Naive B cell (primary cell): ENCODE measurements at regions not wholly inside any gene's neighbourhood (a gene's known extent, or its start where the extent isn't known, plus 50 kb on each side); places are given as distances from the start of the nearest gene placed in this dataset.

Source experiments
- ATAC-seq, 2 donors: fragments of 150-1000 bp; cut with Tn5 transposase; 2 replicates each; pipeline ENCODE4 v1.10.0; 2021; ENCODE audit warnings: low read depth in 2 of 2, mild to moderate bottlenecking in 2 of 2, moderate library complexity in 2 of 2
- DNase-seq: peaks from one replicate; pipeline ENCODE4 v3.0.0; 2022
- H3K27ac Mint-ChIP-seq, 6 donors: one replicate each; pipeline ENCODE4 v1.8.0; 2020 to 2022; ENCODE audit warnings: mild to moderate bottlenecking in 6 of 6, mixed read lengths in 6 of 6, moderate library complexity in 5 of 6, inconsistent platforms in 2 of 6
- H3K27me3 Mint-ChIP-seq, 3 donors: one replicate each; pipeline ENCODE4 v1.8.0; 2021 to 2022; ENCODE audit warnings: mixed read lengths in 3 of 3, mild to moderate bottlenecking in 1 of 3
- H3K36me3 Mint-ChIP-seq, 2 donors: one replicate each; pipeline ENCODE4 v1.8.0; 2020 to 2022; ENCODE audit warnings: mixed read lengths in 2 of 2, inconsistent platforms in 1 of 2, mild to moderate bottlenecking in 1 of 2
- H3K4me1 Mint-ChIP-seq, 3 donors: one replicate each; pipeline ENCODE4 v1.8.0; 2020 to 2022; ENCODE audit warnings: mixed read lengths in 3 of 3, inconsistent platforms in 1 of 3, mild to moderate bottlenecking in 1 of 3, moderate library complexity in 1 of 3
- H3K4me3 Mint-ChIP-seq, 8 donors: one replicate each; pipeline ENCODE4 v1.8.0; 2020 to 2022; ENCODE audit warnings: mild to moderate bottlenecking in 8 of 8, mixed read lengths in 8 of 8, moderate library complexity in 8 of 8, inconsistent platforms in 2 of 8
- H3K9me3 Mint-ChIP-seq, 7 donors: one replicate each; pipeline ENCODE4 v1.8.0; 2020 to 2022; ENCODE audit warnings: mixed read lengths in 7 of 7, mild to moderate bottlenecking in 5 of 7, inconsistent platforms in 2 of 7, moderate library complexity in 1 of 7

- Mint-ChIP-seq H3K9me3 (peaks cover 6 to 41% (median 17%) of the 10 kb centered on the region in 7 donors), H3K4me1 (no peaks in the 10 kb centered on the region), H3K27me3 (no peaks in the 10 kb centered on the region), H3K36me3 (no peaks in the 10 kb centered on the region), H3K27ac (no peak overlapping the region), H3K4me3 (no peak overlapping the region)
- no peak for DNase-seq
- ATAC-seq: no peak
These were observed 806.2 kb downstream of the PLA2G4A start for GRCh38 chr1:187634940-187635339.

DNA sequence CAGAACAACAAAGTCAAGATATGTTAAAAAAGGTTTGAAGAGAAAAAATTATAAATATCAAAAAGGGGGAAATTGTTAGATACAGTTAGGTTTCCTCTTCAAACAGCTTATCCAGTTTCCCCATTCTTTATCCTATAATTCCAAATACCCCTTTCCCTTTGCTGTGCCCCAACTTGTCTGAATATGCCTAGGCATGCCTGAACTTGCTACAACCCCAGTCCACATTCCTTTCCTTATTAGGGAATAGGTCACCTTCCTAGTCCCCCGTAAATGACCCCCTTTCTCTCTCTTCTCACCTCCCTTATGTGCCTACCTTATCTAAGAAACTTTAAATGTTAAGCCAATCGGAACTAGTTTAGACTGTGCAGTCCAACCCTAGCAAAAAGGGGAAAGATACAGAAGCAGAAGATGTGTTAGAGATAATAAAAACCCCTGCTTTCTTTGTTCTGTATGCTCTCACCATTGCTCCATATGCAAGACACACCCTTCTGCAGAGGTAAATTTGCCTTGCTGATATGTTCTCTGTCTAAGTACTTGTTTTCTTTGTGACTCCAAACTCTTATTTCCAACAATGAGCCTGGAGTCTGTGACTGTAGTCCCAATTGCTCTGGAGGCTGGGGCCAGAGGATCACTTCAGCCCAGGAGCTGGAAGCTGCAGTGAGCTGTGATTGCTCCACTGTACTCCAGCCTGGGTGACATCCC is 810.1 kb downstream of the PLA2G4A start:
- no peaks in the 10 kb centered on the region for H3K27me3 Mint-ChIP-seq
- H3K27ac Mint-ChIP-seq: no peak overlapping the region
- no peaks in the 10 kb centered on the region for H3K36me3 Mint-ChIP-seq
- peaks cover 4 to 30% (median 12%) of the 10 kb centered on the region in 7 donors for H3K9me3 Mint-ChIP-seq
- DNase-seq: no peak
- no peak overlapping the region for H3K4me3 Mint-ChIP-seq
- no peak for ATAC-seq
- no peaks in the 10 kb centered on the region for H3K4me1 Mint-ChIP-seq

DNA sequence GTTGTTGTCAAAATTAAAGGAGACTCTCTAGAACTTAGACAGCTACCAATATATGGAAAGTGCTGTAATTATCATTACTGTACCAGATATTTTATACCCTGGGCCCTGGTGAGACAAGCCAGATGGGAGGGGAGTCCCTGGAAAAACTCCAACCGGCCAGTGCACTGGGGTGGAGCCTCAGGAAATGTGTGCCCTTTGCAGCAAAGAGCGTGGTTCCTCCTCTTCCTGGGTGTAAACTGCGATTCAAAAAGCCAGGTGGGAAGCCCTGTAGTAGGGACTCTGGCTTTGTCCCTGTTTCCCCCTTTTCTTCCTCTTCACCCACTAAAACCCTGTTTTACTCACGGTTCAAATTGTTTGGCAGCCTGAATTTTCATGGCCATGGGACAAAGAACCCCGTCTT is 812.3 kb downstream of the PLA2G4A start:
- no peaks in the 10 kb centered on the region for H3K27me3 Mint-ChIP-seq
- H3K36me3 Mint-ChIP-seq: no peaks in the 10 kb centered on the region
- no peaks in the 10 kb centered on the region for H3K4me1 Mint-ChIP-seq
- peaks cover 0 to 30% (median 8%) of the 10 kb centered on the region in 7 donors for H3K9me3 Mint-ChIP-seq
- ATAC-seq (no peak), DNase-seq (no peak)
- H3K27ac Mint-ChIP-seq: no peak overlapping the region
- H3K4me3 Mint-ChIP-seq: no peak overlapping the region

- H3K27ac Mint-ChIP-seq: peak overlapping the region in 1 of 6 donors; percentile 60
- no peaks in the 10 kb centered on the region for H3K27me3 Mint-ChIP-seq
- no peak overlapping the region for H3K4me3 Mint-ChIP-seq
- no peaks in the 10 kb centered on the region for H3K36me3 Mint-ChIP-seq
- ATAC-seq: no peak
- H3K9me3 Mint-ChIP-seq: peaks cover 2 to 27% (median 8%) of the 10 kb centered on the region in 7 donors
- no peaks in the 10 kb centered on the region for H3K4me1 Mint-ChIP-seq
- DNase-seq: no peak
These were observed 812.7 kb downstream of the PLA2G4A start for GRCh38 chr1:187641463-187641862.

DNA sequence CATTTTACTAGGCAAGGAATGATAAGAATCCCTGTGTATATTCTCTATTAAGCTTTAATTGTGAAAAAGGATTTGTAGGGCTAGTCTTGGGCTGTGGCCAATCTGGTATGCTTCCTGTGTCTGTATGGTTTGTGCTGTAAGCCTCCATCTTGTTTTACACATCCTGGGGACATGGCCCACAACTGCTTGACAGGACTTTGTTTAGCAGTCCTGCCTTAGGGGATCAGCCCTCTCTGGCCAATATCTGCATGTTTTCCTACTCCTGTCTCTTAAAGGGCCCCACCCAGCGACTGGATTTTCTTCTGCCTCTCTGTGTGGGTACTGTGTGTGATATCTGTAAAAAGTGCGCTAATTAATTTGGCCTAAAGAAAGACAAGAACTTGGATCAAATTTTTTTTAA is 813.2 kb downstream of the PLA2G4A start:
- Mint-ChIP-seq H3K4me1 (no peaks in the 10 kb centered on the region), H3K36me3 (no peaks in the 10 kb centered on the region)

DNA sequence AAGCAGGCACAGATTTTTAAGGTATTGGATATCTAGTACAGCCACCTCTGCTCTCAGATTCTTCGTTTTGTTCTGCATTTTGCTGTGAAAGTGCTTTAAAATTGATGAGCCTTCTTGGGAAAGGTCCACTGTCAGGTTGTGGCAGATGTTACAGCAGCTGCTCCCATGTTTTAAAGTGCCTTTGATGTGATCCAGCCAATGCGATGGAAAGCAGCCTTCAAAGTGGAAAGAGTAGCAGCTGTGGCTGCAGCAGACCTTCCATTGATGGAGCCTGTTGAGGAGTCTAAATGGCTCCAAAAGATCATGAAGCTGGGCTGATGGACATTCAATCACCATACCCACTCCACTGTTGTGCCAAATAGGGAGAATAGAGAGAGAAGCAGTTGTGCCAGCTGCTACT is 816.9 kb downstream of the PLA2G4A start:
- no peaks in the 10 kb centered on the region for H3K36me3 Mint-ChIP-seq
- no peak overlapping the region for H3K4me3 Mint-ChIP-seq
- H3K9me3 Mint-ChIP-seq: peaks cover 0 to 2% (median 0%) of the 10 kb centered on the region in 7 donors
- DNase-seq (no peak), ATAC-seq (no peak)
- H3K27ac Mint-ChIP-seq: no peak overlapping the region
- H3K4me1 Mint-ChIP-seq: no peaks in the 10 kb centered on the region
- H3K27me3 Mint-ChIP-seq: no peaks in the 10 kb centered on the region

More for the DNA sequence above, 813.2 kb downstream of the PLA2G4A start:
- no peak overlapping the region for H3K4me3 Mint-ChIP-seq
- ATAC-seq (no peak), DNase-seq (no peak)
- H3K27ac Mint-ChIP-seq: no peak overlapping the region
- H3K27me3 Mint-ChIP-seq: no peaks in the 10 kb centered on the region
- peaks cover 0 to 22% (median 6%) of the 10 kb centered on the region in 7 donors for H3K9me3 Mint-ChIP-seq

DNA sequence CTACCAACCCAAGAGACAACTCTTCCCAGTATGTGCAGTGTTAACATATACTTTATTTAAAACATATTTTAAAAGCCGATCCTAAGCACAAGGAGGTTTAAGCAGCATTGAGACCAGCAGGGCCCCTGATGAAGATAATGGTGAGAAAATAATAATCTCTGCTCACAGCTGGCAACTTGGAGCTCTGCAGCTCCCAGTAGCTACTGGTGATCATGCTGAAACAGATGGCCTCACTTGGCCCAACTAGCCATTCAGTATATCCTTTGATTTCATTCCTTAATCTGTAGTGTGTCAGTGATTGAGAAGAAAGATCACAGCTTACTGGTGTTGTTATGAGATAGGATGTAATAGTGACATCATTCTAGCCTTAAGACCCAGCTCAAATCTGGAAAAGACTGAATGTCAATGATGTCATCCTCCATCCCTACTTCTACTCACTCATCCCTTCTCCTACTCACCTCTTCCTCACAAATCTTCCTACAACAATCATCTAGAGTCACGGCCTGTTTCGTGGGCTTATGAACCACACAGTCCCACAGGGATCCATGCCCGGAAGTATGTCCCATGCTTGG is 817.9 kb downstream of the PLA2G4A start:
- Mint-ChIP-seq H3K9me3 (peaks cover 0 to 2% (median 0%) of the 10 kb centered on the region in 7 donors), H3K36me3 (no peaks in the 10 kb centered on the region), H3K4me3 (peak overlapping the region in 1 of 8 donors; percentile 47), H3K27me3 (no peaks in the 10 kb centered on the region), H3K27ac (no peak overlapping the region), H3K4me1 (no peaks in the 10 kb centered on the region)
- ATAC-seq: no peak
- no peak for DNase-seq

GRCh38 chr1:187648091-187648490 is 819.3 kb downstream of the PLA2G4A start:
- DNase-seq (no peak), ATAC-seq (no peak)
- no peak overlapping the region for H3K4me3 Mint-ChIP-seq
- no peaks in the 10 kb centered on the region for H3K36me3 Mint-ChIP-seq
- H3K9me3 Mint-ChIP-seq: peaks cover 0 to 2% (median 0%) of the 10 kb centered on the region in 7 donors
- H3K4me1 Mint-ChIP-seq: no peaks in the 10 kb centered on the region
- no peaks in the 10 kb centered on the region for H3K27me3 Mint-ChIP-seq
- no peak overlapping the region for H3K27ac Mint-ChIP-seq

GRCh38 chr1:187654635-187655034 is 825.9 kb downstream of the PLA2G4A start:
- Mint-ChIP-seq H3K9me3 (peaks cover 0 to 7% (median 0%) of the 10 kb centered on the region in 7 donors), H3K27me3 (no peaks in the 10 kb centered on the region), H3K27ac (no peak overlapping the region), H3K36me3 (no peaks in the 10 kb centered on the region), H3K4me1 (no peaks in the 10 kb centered on the region), H3K4me3 (no peak overlapping the region)
- DNase-seq (no peak), ATAC-seq (no peak)

GRCh38 chr1:187655104-187655503 is 826.4 kb downstream of the PLA2G4A start:
- no peak overlapping the region for H3K27ac Mint-ChIP-seq

DNA sequence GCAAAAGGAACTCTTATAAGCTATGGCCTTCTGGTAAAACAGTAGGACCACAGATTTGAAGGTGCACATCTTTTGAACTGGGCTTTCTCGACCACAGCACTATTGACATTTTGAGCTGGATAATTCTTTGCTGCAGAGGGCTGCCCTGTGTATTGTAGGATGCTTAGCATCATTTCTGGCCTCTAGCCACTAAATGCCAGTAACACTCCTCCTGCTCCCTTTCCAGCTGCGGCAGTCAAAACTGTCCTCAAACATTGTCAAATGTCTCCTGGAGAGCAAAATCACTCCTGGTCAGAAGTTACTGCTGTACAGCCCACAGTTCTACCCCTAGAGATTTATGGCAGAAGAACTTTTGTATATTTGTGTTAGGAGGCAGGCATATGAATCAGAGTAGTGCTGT is 836.7 kb downstream of the PLA2G4A start:
- Mint-ChIP-seq H3K4me1 (no peaks in the 10 kb centered on the region), H3K27ac (no peak overlapping the region), H3K4me3 (no peak overlapping the region), H3K36me3 (no peaks in the 10 kb centered on the region), H3K27me3 (no peaks in the 10 kb centered on the region), H3K9me3 (peaks cover 0 to 6% (median 0%) of the 10 kb centered on the region in 7 donors)
- ATAC-seq (no peak), DNase-seq (no peak)

More at GRCh38 chr1:187655104-187655503, 826.4 kb downstream of the PLA2G4A start:
- Mint-ChIP-seq H3K36me3 (no peaks in the 10 kb centered on the region), H3K4me1 (no peaks in the 10 kb centered on the region), H3K27me3 (no peaks in the 10 kb centered on the region), H3K9me3 (peaks cover 0 to 7% (median 0%) of the 10 kb centered on the region in 7 donors), H3K4me3 (no peak overlapping the region)
- no peak for DNase-seq
- ATAC-seq: no peak

GRCh38 chr1:187680823-187681222 is 852.1 kb downstream of the PLA2G4A start:
- ATAC-seq (no peak), DNase-seq (no peak)
- no peak overlapping the region for H3K4me3 Mint-ChIP-seq
- no peaks in the 10 kb centered on the region for H3K27me3 Mint-ChIP-seq
- peaks cover 0 to 3% (median 0%) of the 10 kb centered on the region in 7 donors for H3K9me3 Mint-ChIP-seq
- no peaks in the 10 kb centered on the region for H3K4me1 Mint-ChIP-seq
- no peak overlapping the region for H3K27ac Mint-ChIP-seq
- H3K36me3 Mint-ChIP-seq: no peaks in the 10 kb centered on the region

- DNase-seq (no peak), ATAC-seq (no peak)
- no peaks in the 10 kb centered on the region for H3K4me1 Mint-ChIP-seq
- no peak overlapping the region for H3K4me3 Mint-ChIP-seq
- no peak overlapping the region for H3K27ac Mint-ChIP-seq
- H3K36me3 Mint-ChIP-seq: no peaks in the 10 kb centered on the region
- peaks cover 0 to 3% (median 0%) of the 10 kb centered on the region in 7 donors for H3K9me3 Mint-ChIP-seq
- H3K27me3 Mint-ChIP-seq: no peaks in the 10 kb centered on the region
These were observed 853.4 kb downstream of the PLA2G4A start for GRCh38 chr1:187682112-187682511.

DNA sequence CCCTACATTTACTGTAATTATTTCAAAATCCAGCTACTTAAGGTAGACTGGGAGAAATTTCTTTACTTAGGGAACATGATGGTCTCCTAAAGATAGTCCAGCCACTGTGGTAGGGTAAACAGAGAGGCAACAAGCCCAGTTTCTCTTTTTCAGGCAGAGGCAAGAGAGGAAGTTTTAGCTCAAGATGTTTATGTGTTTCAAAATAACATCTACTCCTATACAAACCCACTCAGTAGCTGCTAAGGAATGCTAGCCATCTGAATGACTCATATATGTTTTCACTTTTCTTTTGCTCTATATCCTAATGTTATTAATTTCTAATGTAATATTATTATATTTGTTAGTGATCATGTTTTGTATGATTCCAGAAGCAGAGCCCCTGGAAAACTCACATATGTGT is 856.6 kb downstream of the PLA2G4A start:
- H3K27me3 Mint-ChIP-seq: no peaks in the 10 kb centered on the region
- H3K27ac Mint-ChIP-seq: no peak overlapping the region
- no peak overlapping the region for H3K4me3 Mint-ChIP-seq
- DNase-seq (no peak), ATAC-seq (no peak)
- no peaks in the 10 kb centered on the region for H3K36me3 Mint-ChIP-seq
- no peaks in the 10 kb centered on the region for H3K4me1 Mint-ChIP-seq
- H3K9me3 Mint-ChIP-seq: peaks cover 0 to 6% (median 0%) of the 10 kb centered on the region in 7 donors
